Cardiac muscle cell (in vitro differentiated cells and primary cell): ENCODE measurements at regions not wholly inside any gene's neighbourhood (a gene's known extent, or its start where the extent isn't known, plus 50 kb on each side); places are given as distances from the start of the nearest gene placed in this dataset.

Experiments used
- DNase-seq, 2 donors: peaks; one replicate each; pipeline versions ENCODE4 v3.0.0 to v3.0.0-alpha.2; 2010 to 2017; ENCODE audit warnings: low read depth in 1 of 2, low spot score in 1 of 2
- H3K27ac ChIP-seq: fragments of 200-600 bp; sonication (generic); 2 replicates; pipeline ENCODE4 v1.5.1; 2016
- H3K27me3 ChIP-seq: fragments of 200-600 bp; sonication (generic); 2 replicates; pipeline ENCODE4 v1.6.0; 2016; ENCODE audit warnings: control low read depth
- H3K36me3 ChIP-seq: fragments of 200-600 bp; sonication (generic); 2 replicates; pipeline ENCODE4 v1.5.1; 2016; ENCODE audit warnings: control low read depth
- H3K4me1 ChIP-seq: fragments of 200-600 bp; sonication (generic); 2 replicates; pipeline ENCODE4 v1.8.1; 2017; ENCODE audit warnings: low read depth, mild to moderate bottlenecking, mixed run types
- H3K4me3 ChIP-seq: fragments of 200-600 bp; sonication (generic); 2 replicates; pipeline ENCODE4 v1.5.1; 2016; ENCODE audit warnings: mild to moderate bottlenecking
- H3K9me3 ChIP-seq: fragments of 200-600 bp; sonication (generic); 2 replicates; pipeline ENCODE4 v1.5.1; 2017; ENCODE audit warnings: low read depth, mild to moderate bottlenecking, control low read depth
- CTCF ChIP-seq: IDR thresholded peaks from 2 replicates; pipeline ENCODE4 v1.5.1; 2012; ENCODE audit warnings: low read depth, mild to moderate bottlenecking, low read length

GRCh38 chr1:101435831-101436511 is 199.2 kb downstream of the S1PR1 start:
- H3K9me3 ChIP-seq, result no peaks in the 10 kb centered on the region
- no peak overlapping the region for H3K4me3 ChIP-seq
- H3K36me3 ChIP-seq, result no peaks in the 10 kb centered on the region
- no peak overlapping the region for H3K27ac ChIP-seq
- H3K4me1 ChIP-seq, result peaks cover 5% of the 10 kb centered on the region
- TF ChIP-seq CTCF, result no peak
- DNase-seq, result no peak
- no peaks in the 10 kb centered on the region for H3K27me3 ChIP-seq

GRCh38 chr1:101437800-101438199 is 201.0 kb downstream of the S1PR1 start:
- no peak overlapping the region for H3K27ac ChIP-seq
- no peaks in the 10 kb centered on the region for H3K27me3 ChIP-seq
- no peak for DNase-seq
- H3K9me3 ChIP-seq, result no peaks in the 10 kb centered on the region
- H3K4me1 ChIP-seq, result peaks cover 5% of the 10 kb centered on the region
- no peak for TF ChIP-seq CTCF
- no peaks in the 10 kb centered on the region for H3K36me3 ChIP-seq
- H3K4me3 ChIP-seq, result no peak overlapping the region

- peak; percentile 18 to 57 for DNase-seq
- no peaks in the 10 kb centered on the region for H3K9me3 ChIP-seq
- peaks cover 6% of the 10 kb centered on the region for H3K4me1 ChIP-seq
- no peaks in the 10 kb centered on the region for H3K27me3 ChIP-seq
- TF ChIP-seq CTCF, result peak; percentile 21
- no peak overlapping the region for H3K27ac ChIP-seq
- no peak overlapping the region for H3K4me3 ChIP-seq
- H3K36me3 ChIP-seq, result no peaks in the 10 kb centered on the region
These were observed 201.5 kb downstream of the S1PR1 start for GRCh38 chr1:101438359-101438758.

GRCh38 chr1:101440485-101440884 is 203.7 kb downstream of the S1PR1 start:
- Histone ChIP-seq H3K9me3 (no peaks in the 10 kb centered on the region), H3K27me3 (no peaks in the 10 kb centered on the region), H3K4me3 (no peak overlapping the region), H3K27ac (no peak overlapping the region), H3K4me1 (peaks cover 28% of the 10 kb centered on the region), H3K36me3 (no peaks in the 10 kb centered on the region)
- TF ChIP-seq CTCF, result no peak
- DNase-seq, result no peak

- H3K4me1 ChIP-seq, result peaks cover 24% of the 10 kb centered on the region
- no peak for TF ChIP-seq CTCF
- H3K27ac ChIP-seq, result peak overlapping the region; percentile 70
- no peak for DNase-seq
- no peaks in the 10 kb centered on the region for H3K27me3 ChIP-seq
- no peak overlapping the region for H3K4me3 ChIP-seq
- H3K36me3 ChIP-seq, result no peaks in the 10 kb centered on the region
- no peaks in the 10 kb centered on the region for H3K9me3 ChIP-seq
These were observed 207.6 kb downstream of the S1PR1 start for GRCh38 chr1:101444381-101444780.
